K562 (cell line): ENCODE measurements at regions not wholly inside any gene's neighbourhood (a gene's known extent, or its start where the extent isn't known, plus 50 kb on each side); places are given as distances from the start of the nearest gene placed in this dataset.

Experiments used
- ATAC-seq: fragments of 200-7000 bp; cut with Tn5 transposase; 3 replicates; pipeline ENCODE4 v1.9.1; 2020; ENCODE audit warnings: moderate library complexity
- BruUV-seq: library from RNA; stranded (reverse); fragments of 400-500 nt; replicated peaks from 2 replicates; lab custom pipeline; 2021; lab: Mats Ljungman, UMichigan
- CTCF ChIA-PET: fragments of 300-600 bp; formaldehyde crosslinking; extraction: SDS; loops from one replicate; lab custom pipeline; 2021; ENCODE audit warnings: low intra/inter-chr PET ratio; lab: Yijun Ruan, JAX
- POLR2A ChIA-PET: fragments of 300-600, 350-650 bp; sonication (Branson Sonifier 250); formaldehyde crosslinking; extraction: SDS; loops from one replicate; lab custom pipeline; 2021; ENCODE audit warnings: antibody characterized with exemption, inconsistent platforms; lab: Yijun Ruan, JAX
- DNase-seq, 4 experiments: peaks; one replicate each; pipeline versions ENCODE4 v3.0.0 to v3.0.0-alpha.2; 2011 to 2018; ENCODE audit warnings: low spot score in 3 of 4, mixed read lengths in 3 of 4; ENCODE audit errors: extremely low read depth in 1 of 4
- FAIRE-seq: peaks from 2 replicates; lab custom pipeline; 2011; peaks lifted over from hg19 to GRCh38; lab: Jason Lieb, UNC
- H2AFZ ChIP-seq: 2 replicates; pipeline ENCODE4 v1.6.0; 2011; ENCODE audit warnings: low read depth, low read length, control low read depth, inconsistent platforms
- H3K27ac ChIP-seq: fragments of 200-600 bp; 3 replicates; pipeline ENCODE4 v1.8.0; 2011; ENCODE audit warnings: low read depth, mild to moderate bottlenecking, control low read depth, inconsistent platforms, low read length, moderate library complexity, mixed read lengths; ENCODE audit errors: extremely low read depth
- H3K27me3 ChIP-seq, 2 experiments: fragments of 300-600 bp in 1 of 2; 2 replicates in 1 of 2; 3 replicates in 1 of 2; pipeline versions ENCODE4 v1.6.0 to v1.8.0; 2011; ENCODE audit warnings: inconsistent platforms in 2 of 2, low read length in 2 of 2, mild to moderate bottlenecking in 1 of 2, mixed read lengths in 1 of 2, moderate library complexity in 1 of 2; ENCODE audit not compliant: control insufficient read depth in 2 of 2, insufficient read depth in 2 of 2
- H3K36me3 ChIP-seq: fragments of 300-600 bp; 3 replicates; pipeline ENCODE4 v1.8.0; 2011; ENCODE audit warnings: mild to moderate bottlenecking, low read length, inconsistent platforms; ENCODE audit not compliant: control insufficient read depth, insufficient read depth
- H3K4me1 ChIP-seq, 2 experiments: fragments of 200-600 bp in 1 of 2; replicated peaks in 1 of 2; 2 replicates in 1 of 2; 3 replicates in 1 of 2; pipeline versions ENCODE4 v1.5.1 to v1.8.0; 2011; ENCODE audit warnings: inconsistent platforms in 2 of 2, low read length in 2 of 2, mild to moderate bottlenecking in 1 of 2, mixed read lengths in 1 of 2, moderate library complexity in 1 of 2; ENCODE audit not compliant: control insufficient read depth in 2 of 2, insufficient read depth in 2 of 2
- H3K4me2 ChIP-seq: 2 replicates; pipeline ENCODE4 v1.6.1; 2011; ENCODE audit warnings: low read length, control low read depth, inconsistent platforms, mixed read lengths; ENCODE audit not compliant: insufficient read depth
- H3K4me3 ChIP-seq: fragments of 200-600 bp; sonication (generic), shearing (Covaris generic); 2 replicates; pipeline ENCODE4 v1.5.1; 2016; ENCODE audit warnings: control low read depth, inconsistent platforms
- H3K79me2 ChIP-seq: fragments of 200-600 bp; 3 replicates; pipeline ENCODE4 v1.8.0; 2011; ENCODE audit warnings: low read length, inconsistent platforms; ENCODE audit not compliant: control insufficient read depth, insufficient read depth
- H3K9ac ChIP-seq, 2 experiments: 2 replicates each; pipeline versions ENCODE4 v1.6.0 to v1.6.1; 2011; ENCODE audit warnings: low read depth in 2 of 2, low read length in 2 of 2, control low read depth in 1 of 2, inconsistent platforms in 1 of 2, mild to moderate bottlenecking in 1 of 2, mixed read lengths in 1 of 2; ENCODE audit not compliant: insufficient read depth in 1 of 2
- H3K9me1 ChIP-seq: one replicate; pipeline ENCODE4 v1.6.0; 2011; ENCODE audit warnings: inconsistent platforms, mild to moderate bottlenecking, low read length, moderate library complexity; ENCODE audit not compliant: control insufficient read depth, insufficient read depth
- H3K9me3 ChIP-seq: replicated peaks from 2 replicates; pipeline ENCODE4 v1.5.1; 2011; ENCODE audit warnings: low read depth, low read length, inconsistent platforms; ENCODE audit not compliant: control insufficient read depth, insufficient read depth
- H4K20me1 ChIP-seq: replicated peaks from 2 replicates; pipeline ENCODE4 v1.6.1; 2011; ENCODE audit warnings: low read length, inconsistent platforms, mixed read lengths; ENCODE audit not compliant: control insufficient read depth, insufficient read depth
- ARHGAP35 ChIP-seq: fragments of 450-650 bp; IDR thresholded peaks from 2 replicates; pipeline ENCODE4 v1.6.1; 2018; ENCODE audit not compliant: partially characterized antibody
- ATF2 ChIP-seq: sonication (generic); formaldehyde crosslinking; IDR thresholded peaks from 2 replicates; pipeline ENCODE4 v1.8.1; 2022; ENCODE audit warnings: missing genetic modification reagents
- CBFA2T3 ChIP-seq: fragments of 450-650 bp; IDR thresholded peaks from 2 replicates; pipeline ENCODE4 v1.6.1; 2017
- FOXP4 ChIP-seq: sonication (generic); formaldehyde crosslinking; IDR thresholded peaks from 2 replicates; pipeline ENCODE4 v1.8.0; 2022; ENCODE audit warnings: mild to moderate bottlenecking, missing genetic modification reagents, borderline replicate concordance
- NR0B1 ChIP-seq: fragments of 450-650 bp; IDR thresholded peaks from one replicate; pipeline ENCODE4 v1.6.1; 2018; ENCODE audit warnings: mild to moderate bottlenecking, moderate library complexity; ENCODE audit not compliant: partially characterized antibody
- PPARD ChIP-seq: fragments of 250-450 bp; sonication (Bioruptor Pico); IDR thresholded peaks from 2 replicates; pipeline ENCODE4 v1.8.0; 2022; ENCODE audit warnings: inconsistent platforms, mild to moderate bottlenecking, moderate library complexity
- STAT6 ChIP-seq: sonication (generic); formaldehyde crosslinking; IDR thresholded peaks from 2 replicates; pipeline ENCODE4 v1.8.1; 2023; ENCODE audit warnings: mild to moderate bottlenecking, missing genetic modification reagents
- SUPT5H ChIP-seq: fragments of 450-650 bp; IDR thresholded peaks from 2 replicates; pipeline ENCODE4 v1.6.1; 2016
- TAF9B ChIP-seq: fragments of 450-650 bp; IDR thresholded peaks from 2 replicates; pipeline ENCODE4 v1.6.1; 2018; ENCODE audit warnings: mild to moderate bottlenecking; ENCODE audit not compliant: partially characterized antibody
- TCF15 ChIP-seq: fragments of 250-450 bp; sonication (Bioruptor Pico); IDR thresholded peaks from 2 replicates; pipeline ENCODE4 v1.8.0; 2022; ENCODE audit warnings: moderate library complexity, mild to moderate bottlenecking, inconsistent platforms
- THRB ChIP-seq: fragments of 450-650 bp; formaldehyde crosslinking; conservative IDR thresholded peaks from 2 replicates; pipeline ENCODE4 v1.4.0; 2022; ENCODE audit warnings: mild to moderate bottlenecking, missing genetic modification characterization
- XRCC4 ChIP-seq: IDR thresholded peaks from one replicate; pipeline ENCODE4 v1.6.1; 2011; ENCODE audit not compliant: insufficient read depth, insufficient read length; ENCODE audit errors: extremely low read depth
- WGBS: fragments of 100-300 bp; shearing (Covaris generic); methylation state at CpG from one replicate; pipeline ENCODE4 v1.1.6; 2016; ENCODE audit warnings: low coverage, mixed read lengths; ENCODE audit not compliant: insufficient coverage; ENCODE audit errors: missing lambda C conversion rate; 5-methylcytosine and 5-hydroxymethylcytosine counted together
- in situ Hi-C: fragments of 300-500 bp; cut with MboI; formaldehyde crosslinking; loops from 4 replicates; pipeline ENCODE4 v1.15.0; 2018; ENCODE audit warnings: inconsistent platforms, mixed read lengths
- intact Hi-C: fragments of 100-400 bp; cut with micrococcal nuclease; formaldehyde crosslinking; loops from 2 replicates; pipeline ENCODE4 v1.14.2; 2022

- ChIA-PET POLR2A (no interaction called here), CTCF (no interaction called here)
- no peaks in the 10 kb centered on the region for H3K79me2 ChIP-seq
- H3K9ac ChIP-seq, result no peak overlapping the region
- no peaks in the 10 kb centered on the region for H3K36me3 ChIP-seq
- ATAC-seq (no peak), DNase-seq (no peak), FAIRE-seq (no peak)
- H3K27me3 ChIP-seq, result peaks cover 0 to 7% of the 10 kb centered on the region in 2 experiments; a peak in 1 of 5 replicates
- H3K4me1 ChIP-seq, result 0 out of 5 replicates have a peak, but pooled peaks cover 0 to 3% of the 10 kb centered on the region in 2 experiments
- H3K4me3 ChIP-seq, result no peak overlapping the region
- no peaks in the 10 kb centered on the region for H3K9me3 ChIP-seq
- no TSS peak for BruUV-seq
- in situ Hi-C loops, result no loop called here
- no peaks in the 10 kb centered on the region for H3K9me1 ChIP-seq
- H3K27ac ChIP-seq, result no peak overlapping the region
- intact Hi-C loops, result no loop called here
- no peak overlapping the region for H2AFZ ChIP-seq
- 3% methylated on average over 11 of the region's 11 CpGs for whole genome bisulfite sequencing
- H4K20me1 ChIP-seq, result peaks cover 9% of the 10 kb centered on the region
- H3K4me2 ChIP-seq, result no peak overlapping the region
- TF ChIP-seq FOXP4 (CRISPR knock-in tag) (no peak), SUPT5H (no peak), XRCC4 (no peak), ATF2 (no peak), CBFA2T3 (no peak), STAT6 (CRISPR knock-in tag) (no peak), NR0B1 (no peak), ARHGAP35 (no peak), TAF9B (no peak), TCF15 (CRISPR knock-in tag) (no peak), PPARD (CRISPR knock-in tag) (no peak), THRB (CRISPR knock-in tag) (no peak)
These were observed 66.5 kb downstream of the MED10 start for GRCh38 chr5:6311568-6312501.
